ENCODE measurements at regions not wholly inside any gene's neighbourhood (a gene's known extent, or its start where the extent isn't known, plus 50 kb on each side); places are given as distances from the start of the nearest gene placed in this dataset.

DNA sequence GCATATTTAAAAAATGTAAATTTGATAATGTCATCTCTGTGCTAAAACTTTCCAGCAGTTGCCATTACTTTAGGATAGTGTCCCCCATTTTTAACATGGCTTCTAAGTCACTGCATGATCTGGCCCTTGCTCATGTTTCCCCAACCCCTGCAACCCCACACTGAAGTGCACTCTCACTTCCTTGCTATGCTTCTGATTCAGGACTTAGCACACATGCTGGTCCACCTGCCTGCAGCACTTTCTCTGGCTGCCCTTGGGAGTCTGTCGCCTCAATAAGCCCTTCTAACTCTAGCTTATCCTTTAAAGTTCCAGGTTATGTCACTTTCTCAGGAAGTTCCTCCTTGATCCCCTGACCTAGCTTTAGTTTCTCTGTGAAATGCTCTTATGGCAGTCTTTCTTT is 241.0 kb downstream of the POSTN start:
- DNase-seq, result no peak

DNA sequence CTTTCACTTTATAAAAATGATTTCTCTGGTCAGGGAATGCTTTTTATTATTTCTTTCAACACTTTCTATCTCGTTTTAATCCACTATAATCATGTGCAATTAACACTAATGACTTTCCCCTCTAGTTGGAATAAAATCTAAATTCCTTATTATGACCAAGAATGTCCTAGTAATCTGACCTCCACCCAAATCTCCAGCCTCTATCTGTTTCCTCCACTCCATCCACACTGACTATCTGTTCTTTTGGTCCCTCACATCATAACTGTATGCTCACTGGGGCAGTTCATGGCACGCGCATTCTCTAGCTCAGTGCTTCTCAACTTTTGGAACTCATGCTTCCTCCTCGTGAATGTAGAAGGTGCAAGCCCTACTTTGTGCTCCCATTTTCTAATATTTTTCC is 244.7 kb downstream of the POSTN start:
- no peak for DNase-seq

DNA sequence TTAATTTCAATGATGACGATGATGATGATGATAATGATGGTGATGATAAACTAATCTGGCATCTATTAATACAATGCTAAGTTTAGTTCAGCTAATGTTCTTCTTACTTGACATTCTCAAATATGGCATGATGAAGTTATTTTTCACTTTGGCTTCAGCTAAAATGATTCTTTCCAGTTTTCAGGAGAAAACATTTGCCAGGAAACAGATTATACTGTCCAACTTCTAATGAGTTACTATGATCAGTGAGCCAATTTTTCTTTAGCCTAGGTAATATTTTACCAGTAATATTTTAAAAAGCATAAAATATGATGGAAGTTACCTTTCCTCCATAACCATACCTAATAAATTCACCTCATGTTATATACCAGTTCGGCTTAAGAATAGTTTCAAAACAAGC is 245.7 kb upstream of the CSNK1A1L start:
- no peak for DNase-seq

DNA sequence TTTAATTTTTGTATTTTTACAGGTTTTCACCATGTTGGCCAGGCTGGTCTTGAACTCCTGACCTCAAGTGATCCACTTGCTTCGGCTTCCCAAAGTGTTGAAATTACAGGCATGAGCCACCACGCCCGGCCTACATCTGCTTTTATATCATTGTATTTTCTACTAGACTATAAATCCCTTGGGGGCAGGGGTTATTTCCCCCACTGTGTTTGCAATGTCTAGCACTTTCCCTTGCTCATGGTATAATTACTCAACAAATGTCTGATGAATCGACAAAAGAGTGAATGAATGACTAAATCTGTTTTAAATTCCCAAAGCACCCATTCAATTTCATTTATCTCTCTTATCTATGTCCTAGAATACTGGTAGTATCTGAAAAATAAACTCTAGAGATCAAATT is 244.5 kb upstream of the CSNK1A1L start:
- DNase-seq, result no peak

DNA sequence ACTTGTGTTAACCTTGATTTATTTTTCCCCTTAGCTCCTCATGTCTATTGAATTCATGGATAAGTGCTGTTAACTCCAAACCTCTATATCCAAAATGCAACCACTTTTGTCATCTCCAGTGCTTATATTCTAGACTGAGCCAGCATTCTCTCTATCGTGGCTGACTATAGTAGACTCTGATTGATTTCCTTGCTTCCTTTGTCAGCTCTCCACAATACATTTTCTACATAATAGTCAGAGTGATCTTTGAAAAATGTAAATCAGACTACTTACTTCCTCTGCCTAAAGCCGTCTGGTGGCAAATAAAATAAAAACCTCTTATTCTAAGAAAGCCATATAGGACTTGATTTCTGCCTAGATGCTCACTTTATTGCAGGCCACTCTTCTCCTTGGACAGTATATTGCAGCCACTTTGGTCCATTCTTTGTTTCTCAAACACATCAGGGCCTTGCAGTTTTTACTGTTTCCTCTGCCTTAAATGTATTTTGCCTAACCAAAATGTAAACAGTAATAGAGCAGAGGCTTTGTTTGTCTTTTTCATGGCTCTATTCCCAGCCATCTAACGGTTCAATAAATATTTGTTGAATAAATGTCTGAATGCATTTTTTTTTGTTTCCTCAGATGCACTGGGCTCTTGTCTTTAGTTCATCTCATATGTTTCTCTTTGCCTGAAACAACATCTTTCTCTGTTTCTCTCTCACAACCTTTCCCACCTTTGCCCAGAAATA is 243.6 kb upstream of the CSNK1A1L start:
- DNase-seq, result no peak

DNA sequence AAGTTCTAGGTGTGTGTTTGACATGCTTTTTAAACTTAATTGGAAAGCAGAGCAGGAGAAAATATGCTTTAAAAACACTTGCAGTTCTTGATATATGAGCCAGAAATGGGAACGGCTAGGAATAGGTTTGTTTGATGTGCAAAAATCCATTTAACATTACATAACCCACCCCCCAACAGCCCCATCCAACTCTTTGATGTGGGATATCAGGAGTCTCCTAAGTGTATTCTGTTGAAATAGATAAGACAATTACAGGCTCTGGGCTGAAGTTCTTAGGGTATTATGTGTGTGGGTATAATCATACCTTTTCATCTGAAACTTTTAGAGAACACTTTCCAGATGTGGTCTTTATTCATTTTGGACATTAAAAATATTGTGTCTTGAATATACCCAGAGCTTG is 240.4 kb upstream of the CSNK1A1L start:
- no peak for DNase-seq

DNA sequence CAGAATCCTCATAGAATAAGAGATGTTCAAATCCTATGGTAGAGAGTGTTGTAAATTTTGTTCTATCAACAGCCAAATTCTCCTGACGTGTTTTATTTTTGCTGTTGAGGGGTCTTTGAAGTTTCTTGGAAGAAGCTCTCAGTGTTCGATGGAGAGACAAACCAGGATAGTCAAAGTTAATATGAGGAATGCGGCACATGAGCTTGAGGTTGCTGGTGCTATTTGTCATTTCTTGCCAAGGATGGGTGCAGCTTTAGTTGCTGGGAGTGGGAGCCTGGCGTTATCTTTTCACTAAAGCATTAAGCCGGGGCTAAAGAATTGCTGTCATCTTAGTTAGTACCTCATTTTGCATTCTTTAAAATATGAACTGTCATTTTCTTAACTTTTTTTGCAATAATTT is 239.9 kb upstream of the CSNK1A1L start:
- DNase-seq, result no peak

DNA sequence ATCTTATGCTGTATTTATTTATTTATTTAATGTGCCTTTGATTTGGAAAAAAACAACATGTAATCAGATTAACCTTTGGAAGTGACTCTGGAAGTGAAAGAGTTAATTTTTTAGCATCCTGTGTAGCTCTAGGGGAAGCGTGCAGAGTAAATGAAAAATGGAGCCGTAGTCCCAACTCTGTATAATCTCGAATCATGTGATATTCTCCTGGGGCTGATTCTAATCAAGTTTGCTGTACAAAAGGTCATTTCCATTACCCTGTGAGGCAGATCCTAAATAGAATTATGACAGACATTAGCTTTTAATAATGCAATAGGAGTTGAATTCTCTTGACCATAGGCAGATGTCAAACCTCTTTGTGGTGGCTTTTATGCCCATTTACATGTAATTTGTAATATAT is 238.6 kb upstream of the CSNK1A1L start:
- DNase-seq, result no peak

DNA sequence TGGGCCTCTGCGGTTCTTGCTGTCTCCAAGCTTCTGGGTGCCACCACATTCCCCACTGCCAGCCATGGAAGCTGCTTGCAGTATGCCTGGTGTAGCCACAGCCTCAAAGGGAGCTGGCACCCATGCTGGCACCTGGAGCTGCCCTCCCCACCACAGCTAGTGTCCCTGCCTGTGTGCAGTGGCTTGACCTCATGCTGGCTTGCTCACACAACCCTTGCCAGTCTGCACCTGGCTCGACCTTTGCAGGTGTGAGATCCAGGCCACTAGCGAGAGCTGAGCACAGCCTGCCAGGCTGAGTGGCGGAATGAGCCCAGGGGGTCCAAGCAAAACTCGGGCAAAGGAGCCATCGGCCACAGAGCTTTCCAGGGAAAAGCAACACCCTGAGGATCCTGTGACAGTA is 236.7 kb upstream of the CSNK1A1L start:
- DNase-seq, result no peak

DNA sequence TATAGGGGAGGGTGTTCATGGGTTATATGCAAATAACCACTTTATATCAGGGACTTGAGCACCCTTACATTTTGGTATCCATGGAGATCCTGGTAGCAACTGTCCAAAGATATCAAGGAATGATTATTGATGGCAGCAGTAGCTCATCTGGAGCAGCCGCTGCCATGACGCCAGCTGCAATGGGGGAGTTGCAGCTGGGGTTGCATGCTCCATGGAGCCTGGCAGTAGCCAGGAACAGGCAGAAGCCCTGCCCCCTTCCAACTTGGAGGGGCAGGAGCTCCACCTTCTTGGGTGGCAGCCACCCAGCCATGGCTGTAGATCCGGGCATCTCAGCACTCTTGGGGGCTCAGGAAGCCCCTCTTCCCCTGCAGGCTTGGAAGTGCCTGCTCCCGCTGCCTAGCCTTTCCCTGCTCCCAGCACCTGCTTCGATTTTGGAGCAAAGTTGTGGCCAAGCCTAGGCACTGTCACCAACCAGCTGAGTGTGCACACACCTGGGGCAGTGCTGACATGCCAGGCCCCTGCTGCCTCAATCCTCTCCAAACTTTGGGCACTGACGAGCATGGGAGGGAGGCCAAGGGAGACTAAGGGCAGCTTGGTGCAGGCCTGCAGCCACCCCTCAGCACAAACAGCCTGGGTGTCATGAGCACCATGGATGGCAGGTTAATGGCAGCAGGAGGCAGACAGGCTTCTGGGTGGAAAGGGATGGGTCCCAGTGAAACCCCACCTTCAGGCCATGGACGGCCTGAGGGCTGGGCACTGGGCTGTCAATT is 235.6 kb upstream of the CSNK1A1L start:
- DNase-seq, result no peak

DNA sequence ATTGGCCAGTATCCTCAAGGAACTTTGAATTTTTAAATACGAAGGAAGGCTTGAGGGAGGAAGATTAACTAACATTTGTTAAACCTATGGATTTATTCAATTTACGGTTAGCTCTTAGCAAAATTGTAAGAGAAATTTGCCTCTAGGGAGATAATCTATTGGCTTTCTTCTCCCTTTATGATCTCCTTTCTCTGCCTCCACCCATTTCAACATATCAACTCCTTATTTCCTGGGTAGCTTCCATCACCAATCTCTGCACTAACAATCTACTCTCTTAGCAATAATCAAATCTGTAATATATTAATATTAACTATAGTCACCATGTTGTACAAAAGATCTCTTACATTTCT is 233.9 kb upstream of the CSNK1A1L start:
- no peak for DNase-seq

DNA sequence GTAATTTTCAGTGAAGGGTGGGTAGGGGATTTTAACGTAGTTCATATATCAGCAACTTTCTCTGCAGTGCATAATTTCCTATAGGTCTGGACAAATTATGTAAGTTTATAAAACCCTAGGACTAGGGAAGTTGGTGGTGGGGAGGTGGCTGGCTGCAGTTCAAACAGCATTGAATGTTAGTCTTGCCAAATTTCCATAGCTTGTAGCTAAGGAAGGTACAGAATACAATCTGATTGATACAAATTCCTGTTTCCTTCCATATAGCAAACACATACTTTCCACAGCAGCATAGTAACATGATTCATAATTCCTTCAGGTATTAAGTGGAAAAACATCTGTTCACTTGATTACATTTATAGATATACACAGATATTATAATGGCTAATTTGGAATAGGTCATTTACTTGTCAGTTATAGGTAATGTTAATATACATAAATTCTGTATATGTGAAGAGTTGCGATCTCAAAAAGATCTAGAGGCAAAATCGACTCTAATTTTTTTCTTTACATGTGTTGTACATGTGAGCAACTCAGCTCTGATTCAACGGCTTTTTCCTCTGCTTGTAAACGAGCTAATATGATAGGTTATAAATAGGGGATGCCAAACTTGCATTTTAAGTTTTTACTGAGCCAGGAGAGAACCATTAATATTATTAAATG is 233.4 kb upstream of the CSNK1A1L start:
- DNase-seq, result no peak

DNA sequence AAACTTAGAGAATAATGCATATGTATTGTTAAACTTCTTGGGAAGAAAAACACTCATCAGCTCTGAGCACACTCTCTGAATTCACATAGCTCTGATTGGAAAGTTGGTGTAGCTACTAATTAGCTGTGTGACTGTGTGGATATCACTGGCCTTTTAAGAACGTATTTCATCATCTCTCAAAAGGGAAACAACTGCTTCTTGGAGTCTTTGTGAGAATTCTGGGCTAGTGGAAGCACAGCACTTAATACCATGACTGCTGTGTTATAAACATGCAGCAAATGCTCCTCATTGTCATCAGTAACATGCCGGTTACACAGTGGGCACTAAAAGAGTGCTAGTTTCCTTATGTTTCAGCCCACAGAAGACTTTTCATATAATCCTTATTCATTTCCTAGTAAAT is 220.9 kb upstream of the CSNK1A1L start:
- no peak for DNase-seq

DNA sequence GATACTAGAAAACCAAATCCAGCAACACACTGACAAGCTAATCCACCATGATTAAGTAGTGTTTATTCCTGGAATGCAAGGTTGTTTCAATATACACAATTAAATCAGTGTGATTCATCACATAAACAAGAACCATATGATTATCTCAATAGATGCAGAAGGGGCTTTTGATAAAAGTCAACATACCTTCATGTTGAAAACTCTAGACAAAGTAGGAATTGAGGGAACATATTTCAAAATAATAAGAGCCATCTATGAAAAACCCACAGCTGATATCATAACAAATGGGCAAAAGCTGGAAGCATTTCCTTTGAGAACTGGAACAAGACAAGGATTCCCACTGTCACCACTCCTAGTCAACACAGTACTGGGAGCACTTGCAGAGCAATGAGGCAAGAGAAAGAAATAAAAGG is 213.6 kb upstream of the CSNK1A1L start:
- no peak for DNase-seq

DNA sequence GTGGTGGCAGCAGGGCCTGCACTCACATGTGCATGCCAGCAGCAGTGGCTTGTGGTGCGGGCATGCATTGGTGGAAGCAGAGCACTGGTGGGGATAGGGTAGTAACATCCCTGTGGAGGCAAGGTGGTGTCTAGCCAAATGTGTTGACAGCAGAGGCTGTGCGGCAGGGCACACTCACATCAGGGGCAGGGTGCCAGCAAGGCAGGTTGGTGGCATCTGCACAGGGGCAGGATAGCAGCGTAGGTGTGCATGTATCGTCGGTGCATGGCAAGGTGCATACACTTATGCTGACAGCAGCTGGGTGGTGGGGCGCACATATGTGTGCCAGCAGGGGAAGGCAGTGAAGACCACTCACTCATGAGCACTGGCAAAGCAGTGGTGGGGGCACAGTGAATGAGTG is 211.5 kb upstream of the CSNK1A1L start:
- no peak for DNase-seq

DNA sequence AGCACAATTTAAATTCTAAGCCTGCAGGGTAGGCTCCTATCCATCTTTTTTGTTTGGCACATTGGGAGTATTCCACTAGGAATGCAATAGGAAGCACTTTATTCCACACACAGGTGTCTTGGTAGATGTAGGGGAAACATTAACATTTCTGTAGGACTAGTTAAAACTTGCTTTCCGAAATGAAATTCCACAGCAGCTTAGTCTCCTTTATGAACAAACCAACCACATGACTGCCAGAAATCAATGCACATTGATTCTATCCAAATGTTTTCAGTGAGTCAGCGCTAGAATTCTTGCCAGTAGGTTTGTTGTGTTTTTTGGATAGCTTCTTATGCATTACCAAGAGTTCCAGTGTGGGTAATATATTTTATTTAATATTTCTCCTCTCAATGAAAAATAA is 207.9 kb upstream of the CSNK1A1L start:
- DNase-seq, result no peak

DNA sequence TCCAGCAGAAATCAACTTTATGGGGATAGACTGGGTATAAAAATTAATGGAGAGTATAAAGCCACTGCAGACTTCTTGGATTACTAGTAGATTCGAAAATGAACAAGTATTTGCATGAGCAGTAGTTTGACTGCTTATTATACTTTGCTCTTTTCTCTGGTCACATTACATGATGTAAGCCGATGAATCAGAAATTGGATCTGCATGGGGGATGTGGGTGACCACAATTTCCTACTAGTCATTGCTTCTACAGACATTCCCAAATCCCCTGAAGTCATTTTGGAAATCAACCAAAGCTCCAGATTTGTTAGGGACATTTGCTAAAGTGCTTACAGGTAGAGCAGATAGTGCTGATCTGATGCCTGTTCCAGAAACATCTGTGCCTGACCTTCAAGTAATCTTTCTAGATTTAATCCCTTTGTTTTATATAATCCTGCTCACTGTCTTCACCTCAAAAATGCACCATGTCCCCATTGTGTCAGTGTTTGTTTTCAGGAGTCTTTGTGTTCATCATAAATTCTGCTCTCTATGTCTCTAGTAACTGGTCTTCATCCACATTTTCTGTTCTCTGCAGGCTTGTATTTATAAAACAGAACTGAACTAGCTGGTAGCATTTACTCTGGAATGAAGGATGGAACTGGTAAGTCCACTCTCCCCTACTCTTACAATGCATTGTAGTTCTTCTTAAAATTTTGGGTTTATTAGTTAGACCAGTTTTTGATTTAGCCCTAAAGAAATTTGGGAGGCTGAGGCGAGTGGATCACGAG is 201.5 kb upstream of the CSNK1A1L start:
- DNase-seq, result no peak

DNA sequence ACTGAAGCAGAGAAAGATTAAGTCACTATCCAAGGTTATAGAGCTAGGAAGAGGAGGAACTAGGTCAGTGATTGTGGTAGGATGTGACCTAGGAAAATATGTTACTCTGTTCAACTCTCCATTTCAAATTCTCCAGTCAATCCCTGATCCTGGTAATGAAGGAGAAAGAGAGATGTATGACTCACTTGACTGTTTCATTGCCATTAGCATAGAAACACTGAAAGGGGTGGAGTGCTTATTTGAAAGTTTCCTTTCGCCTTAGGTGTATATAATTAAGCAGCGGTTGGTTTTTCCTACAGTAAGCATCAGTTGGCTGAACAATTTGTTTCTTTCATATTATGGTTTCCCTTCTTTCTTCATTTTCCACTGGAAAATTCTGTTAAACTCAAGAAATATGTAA is 198.1 kb upstream of the CSNK1A1L start:
- no peak for DNase-seq

DNA sequence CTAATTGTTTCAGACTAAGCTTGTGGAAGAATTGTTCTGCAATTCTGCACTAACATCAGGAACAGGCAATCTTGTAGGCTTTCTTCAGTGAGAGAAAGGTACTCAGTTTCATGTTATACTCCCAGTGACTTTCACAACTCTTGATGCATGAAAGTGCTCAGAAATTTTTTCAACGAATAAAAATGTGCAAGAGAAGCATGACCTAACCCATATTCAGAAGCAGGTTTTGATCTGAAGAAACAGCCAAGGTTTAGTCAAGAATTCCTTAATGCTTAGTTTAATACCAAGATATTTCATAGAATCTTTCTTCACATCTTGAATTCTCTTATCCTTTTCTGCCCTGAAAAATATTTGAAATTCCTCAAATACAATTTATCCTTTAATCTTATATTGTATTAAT is 197.2 kb upstream of the CSNK1A1L start:
- no peak for DNase-seq

DNA sequence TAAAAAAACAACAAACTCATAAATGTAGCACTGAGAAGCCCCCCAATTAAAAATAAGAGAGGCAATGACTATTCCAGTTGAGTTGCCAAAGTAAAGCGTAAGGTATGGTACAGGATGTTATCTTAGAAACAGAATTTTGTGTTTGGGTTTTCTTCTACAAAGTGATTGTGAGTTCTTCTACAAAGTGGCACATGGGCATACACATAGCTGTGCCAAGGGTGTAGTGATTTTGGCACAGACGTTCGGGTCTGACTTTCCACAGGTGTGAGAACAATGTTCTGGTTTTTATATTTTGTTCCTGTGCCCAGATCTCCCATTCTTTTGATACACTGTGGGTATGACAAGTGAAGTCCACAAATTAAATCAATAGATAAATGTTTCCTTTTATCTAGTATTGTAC is 190.1 kb upstream of the CSNK1A1L start:
- DNase-seq, result no peak

DNA sequence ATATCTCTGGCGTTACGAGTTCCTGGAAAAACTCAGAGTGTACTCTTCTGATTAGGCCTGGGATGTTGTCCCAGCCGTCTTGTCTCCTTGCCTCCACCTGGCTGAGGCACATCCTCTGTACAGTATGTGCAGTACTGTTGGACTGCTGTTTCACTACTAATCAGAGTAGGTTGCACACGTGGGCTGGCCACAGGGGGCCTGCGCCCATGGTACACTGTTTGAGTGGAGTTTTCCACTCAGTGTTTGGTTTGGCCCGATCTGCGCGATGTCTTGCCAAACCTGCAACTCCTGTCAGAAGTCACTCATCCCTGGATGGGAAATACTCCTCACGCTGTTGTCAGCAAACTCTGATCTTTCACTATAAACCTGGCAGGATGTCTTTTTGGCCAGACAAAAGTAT is 189.6 kb upstream of the CSNK1A1L start:
- no peak for DNase-seq

DNA sequence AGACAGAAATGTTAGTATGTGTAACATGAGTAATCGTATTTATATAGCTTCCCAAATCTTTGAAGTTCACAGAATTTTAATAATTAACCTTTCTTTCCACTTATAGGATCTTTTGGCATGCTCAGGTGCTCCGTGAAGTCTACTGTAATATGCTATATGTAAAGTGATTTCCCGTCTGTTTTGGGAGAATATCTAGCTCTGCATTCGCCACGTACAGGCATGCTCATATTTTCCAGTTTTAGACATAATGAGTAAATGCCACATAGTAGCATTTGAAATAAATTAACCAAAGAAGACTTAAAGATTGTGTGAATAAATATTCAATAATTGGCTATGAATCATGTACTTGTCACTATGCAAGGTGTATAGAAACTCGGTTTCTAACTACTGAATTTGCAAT is 189.0 kb upstream of the CSNK1A1L start:
- DNase-seq, result no peak

DNA sequence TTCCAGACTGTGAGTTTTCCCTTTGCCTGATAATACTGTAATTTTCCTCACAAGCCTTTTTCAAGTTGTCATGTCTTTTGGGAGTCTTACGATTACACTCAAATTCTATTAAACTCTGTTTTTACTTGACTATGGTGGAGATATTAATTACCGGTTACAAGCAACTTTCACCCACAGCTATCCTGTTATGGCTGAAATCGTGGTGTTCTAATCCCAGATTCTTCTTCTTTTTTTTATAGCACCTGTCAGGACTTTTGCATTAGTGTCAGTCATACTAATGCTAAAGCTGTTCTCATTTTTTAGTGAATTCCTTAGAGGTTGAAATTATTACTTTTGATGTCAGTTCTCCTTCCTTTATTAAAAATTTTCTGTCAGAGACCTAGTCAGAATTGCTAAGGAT is 187.8 kb upstream of the CSNK1A1L start:
- no peak for DNase-seq

All from midbrain (tissue), 1 donor.